Kidney epithelial cell (primary cell): ENCODE measurements at regions not wholly inside any gene's neighbourhood (a gene's known extent, or its start where the extent isn't known, plus 50 kb on each side); places are given as distances from the start of the nearest gene placed in this dataset.

ENCODE experiments used
- DNase-seq: peaks from one replicate; pipeline ENCODE4 v3.0.0-alpha.2; 2010; ENCODE audit warnings: low read depth
- H3K27me3 ChIP-seq: 2 replicates; pipeline ENCODE4 v1.6.0; 2011; ENCODE audit warnings: low read length; ENCODE audit not compliant: control insufficient read depth, insufficient read depth
- H3K36me3 ChIP-seq: 2 replicates; pipeline ENCODE4 v1.5.1; 2011; ENCODE audit warnings: low read length; ENCODE audit not compliant: control insufficient read depth, insufficient read depth
- H3K4me3 ChIP-seq: 2 replicates; pipeline ENCODE4 v1.5.1; 2011; ENCODE audit warnings: low read depth, mild to moderate bottlenecking, control low read depth, low read length
- TF ChIP-seq, protein P1 (sequence below): IDR thresholded peaks from 2 replicates; pipeline ENCODE4 v1.5.1; 2011; ENCODE audit warnings: mild to moderate bottlenecking, moderate library complexity, low read length, control low read depth, inconsistent platforms; ENCODE audit not compliant: insufficient read depth, poor library complexity, severe bottlenecking

DNA sequence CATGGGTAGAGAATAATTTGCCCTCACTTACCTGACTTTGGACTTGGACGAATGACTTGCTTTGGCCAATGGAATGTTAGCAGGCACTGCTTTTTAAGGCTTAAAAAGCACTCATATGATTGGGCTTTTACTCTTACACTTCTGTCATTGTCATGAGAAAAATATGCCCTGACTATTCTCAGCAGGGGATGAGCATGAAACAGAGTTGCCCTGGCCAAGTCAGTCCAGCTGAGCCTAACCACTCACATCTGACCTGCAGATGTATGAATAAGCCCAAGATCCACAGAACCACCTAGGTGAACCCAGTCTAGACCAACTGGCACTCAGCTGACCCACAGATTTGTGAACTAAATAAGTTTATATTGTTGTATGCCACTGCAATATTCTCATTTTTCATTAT, 573.5 kb downstream of the TNS3 start:
- TF ChIP-seq, protein P1, sequence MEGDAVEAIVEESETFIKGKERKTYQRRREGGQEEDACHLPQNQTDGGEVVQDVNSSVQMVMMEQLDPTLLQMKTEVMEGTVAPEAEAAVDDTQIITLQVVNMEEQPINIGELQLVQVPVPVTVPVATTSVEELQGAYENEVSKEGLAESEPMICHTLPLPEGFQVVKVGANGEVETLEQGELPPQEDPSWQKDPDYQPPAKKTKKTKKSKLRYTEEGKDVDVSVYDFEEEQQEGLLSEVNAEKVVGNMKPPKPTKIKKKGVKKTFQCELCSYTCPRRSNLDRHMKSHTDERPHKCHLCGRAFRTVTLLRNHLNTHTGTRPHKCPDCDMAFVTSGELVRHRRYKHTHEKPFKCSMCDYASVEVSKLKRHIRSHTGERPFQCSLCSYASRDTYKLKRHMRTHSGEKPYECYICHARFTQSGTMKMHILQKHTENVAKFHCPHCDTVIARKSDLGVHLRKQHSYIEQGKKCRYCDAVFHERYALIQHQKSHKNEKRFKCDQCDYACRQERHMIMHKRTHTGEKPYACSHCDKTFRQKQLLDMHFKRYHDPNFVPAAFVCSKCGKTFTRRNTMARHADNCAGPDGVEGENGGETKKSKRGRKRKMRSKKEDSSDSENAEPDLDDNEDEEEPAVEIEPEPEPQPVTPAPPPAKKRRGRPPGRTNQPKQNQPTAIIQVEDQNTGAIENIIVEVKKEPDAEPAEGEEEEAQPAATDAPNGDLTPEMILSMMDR = no peak
- Histone ChIP-seq H3K4me3 (no peak overlapping the region), H3K36me3 (no peaks in the 10 kb centered on the region), H3K27me3 (no peaks in the 10 kb centered on the region)
- DNase-seq = no peak

DNA sequence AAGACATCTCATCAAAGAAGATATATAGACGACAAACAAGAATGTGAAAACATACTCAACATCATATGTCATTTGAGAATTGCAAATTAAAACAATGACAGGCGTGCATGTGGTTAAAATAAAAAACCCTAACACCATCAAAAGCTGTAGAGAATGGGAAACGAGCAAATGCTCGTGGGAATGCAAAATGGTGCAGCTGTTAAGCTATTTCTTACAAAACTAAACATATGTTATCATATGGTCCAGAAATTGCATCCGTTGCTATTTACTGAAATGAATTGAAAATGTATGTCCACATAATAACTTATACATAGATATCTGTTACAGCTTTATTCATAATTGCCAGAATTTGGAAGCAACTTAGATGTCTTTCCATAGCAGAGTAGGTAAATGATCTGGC, 574.4 kb downstream of the TNS3 start:
- H3K36me3 ChIP-seq = no peaks in the 10 kb centered on the region
- TF ChIP-seq, protein P1 = no peak
- no peak overlapping the region for H3K4me3 ChIP-seq
- DNase-seq = no peak
- H3K27me3 ChIP-seq = no peaks in the 10 kb centered on the region

DNA sequence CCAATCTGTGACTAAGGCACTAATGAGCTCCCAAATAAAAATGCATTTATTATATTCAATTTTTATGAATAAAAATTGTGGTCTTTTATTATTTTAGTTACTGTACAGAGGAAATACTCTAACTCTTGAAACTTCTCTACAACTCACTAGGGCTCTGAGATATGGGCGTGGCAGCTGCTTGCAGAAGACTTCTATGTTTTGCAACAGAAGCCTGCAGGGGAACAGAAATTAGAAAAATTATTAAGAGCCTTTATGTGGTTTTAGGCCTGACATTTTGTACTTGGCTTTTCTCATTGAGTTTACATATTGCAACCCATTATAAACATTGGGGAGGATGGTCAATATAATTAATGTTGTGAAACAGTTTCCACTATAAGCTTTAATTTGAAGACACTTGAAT, 581.4 kb downstream of the TNS3 start:
- H3K4me3 ChIP-seq = no peak overlapping the region
- H3K36me3 ChIP-seq = no peaks in the 10 kb centered on the region
- H3K27me3 ChIP-seq = no peaks in the 10 kb centered on the region
- no peak for DNase-seq
- TF ChIP-seq, protein P1 = no peak

DNA sequence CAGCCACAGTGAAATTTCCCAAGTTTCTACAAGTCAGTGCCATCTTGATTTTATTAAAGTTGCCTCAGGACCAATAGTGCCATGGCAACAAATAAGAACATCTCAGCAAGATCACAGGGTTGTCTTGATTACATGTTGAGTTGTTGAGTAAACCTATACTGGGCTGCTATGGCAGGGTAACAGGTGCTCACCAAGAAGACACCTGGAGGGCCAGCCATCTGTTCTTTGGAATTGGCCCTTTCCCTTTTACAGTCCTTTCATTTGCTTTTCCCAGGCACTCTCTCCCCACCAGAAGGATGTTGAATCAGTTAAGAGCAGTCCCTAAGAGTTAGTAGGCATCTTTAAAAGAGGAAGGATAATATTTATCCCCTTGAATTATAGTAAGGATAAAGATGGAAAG, 582.0 kb downstream of the TNS3 start:
- no peak for DNase-seq
- TF ChIP-seq, protein P1 = no peak
- H3K4me3 ChIP-seq = no peak overlapping the region

DNA sequence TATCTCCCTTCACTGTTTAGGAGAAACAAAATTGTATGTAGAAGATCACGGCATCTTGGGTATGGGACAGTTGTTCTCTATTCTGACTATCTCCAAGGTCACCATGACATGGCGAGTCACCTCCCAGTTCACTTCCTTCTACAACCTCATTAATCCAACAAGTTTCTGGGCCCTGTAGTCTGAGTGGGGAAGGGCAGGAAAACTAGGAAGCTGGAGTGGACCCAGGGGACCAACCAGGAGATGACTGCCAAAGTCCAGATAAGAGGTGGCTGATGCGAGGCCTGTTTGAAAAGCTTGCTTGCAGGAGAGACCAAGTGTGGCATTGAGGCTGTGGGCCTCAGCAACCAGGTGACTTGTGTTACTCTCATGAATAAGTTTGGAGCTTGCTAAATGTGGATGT, 584.9 kb downstream of the TNS3 start:
- no peak overlapping the region for H3K4me3 ChIP-seq
- H3K27me3 ChIP-seq = no peaks in the 10 kb centered on the region
- TF ChIP-seq, protein P1 = no peak
- no peak for DNase-seq
- no peaks in the 10 kb centered on the region for H3K36me3 ChIP-seq

More for the DNA sequence above, 582.0 kb downstream of the TNS3 start:
- Histone ChIP-seq H3K36me3 (no peaks in the 10 kb centered on the region), H3K27me3 (no peaks in the 10 kb centered on the region)

DNA sequence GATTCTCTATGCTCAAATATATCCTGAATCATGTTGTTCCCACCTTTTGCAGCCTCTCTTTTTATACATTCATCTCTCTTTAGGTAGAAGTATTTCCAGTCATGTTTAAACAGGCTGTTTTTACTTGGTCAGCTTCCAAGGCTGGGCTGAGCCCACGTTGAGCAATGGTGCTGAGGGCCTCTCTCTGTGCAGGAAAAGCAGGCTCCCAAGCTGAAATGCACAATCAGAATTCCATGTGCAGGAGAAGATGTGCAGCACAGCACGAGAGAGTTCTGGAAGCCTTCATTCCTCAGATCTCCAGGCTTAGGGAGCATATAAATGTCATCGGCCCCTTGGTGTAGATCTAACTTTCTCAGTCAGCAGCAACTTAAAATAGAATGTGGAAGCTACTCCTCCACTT, 588.5 kb downstream of the TNS3 start:
- no peak overlapping the region for H3K4me3 ChIP-seq
- no peak for DNase-seq
- TF ChIP-seq, protein P1 = no peak
- H3K36me3 ChIP-seq = no peaks in the 10 kb centered on the region
- H3K27me3 ChIP-seq = no peaks in the 10 kb centered on the region
